GM10266 (cell line): ENCODE measurements at regions not wholly inside any gene's neighbourhood (a gene's known extent, or its start where the extent isn't known, plus 50 kb on each side); places are given as distances from the start of the nearest gene placed in this dataset.

Experiments used
- DNase-seq: peaks from one replicate; pipeline ENCODE4 v3.0.0; 2012; ENCODE audit errors: extremely low spot score
- CTCF ChIP-seq: IDR thresholded peaks from 2 replicates; pipeline ENCODE4 v1.5.1; 2012; ENCODE audit warnings: mild to moderate bottlenecking, low read depth; ENCODE audit not compliant: control insufficient read depth, insufficient read depth; ENCODE audit errors: missing control alignments

GRCh38 chr2:67243919-67244318, 153.2 kb upstream of the ETAA1 start:
- no peak for TF ChIP-seq CTCF
- no peak for DNase-seq

DNA sequence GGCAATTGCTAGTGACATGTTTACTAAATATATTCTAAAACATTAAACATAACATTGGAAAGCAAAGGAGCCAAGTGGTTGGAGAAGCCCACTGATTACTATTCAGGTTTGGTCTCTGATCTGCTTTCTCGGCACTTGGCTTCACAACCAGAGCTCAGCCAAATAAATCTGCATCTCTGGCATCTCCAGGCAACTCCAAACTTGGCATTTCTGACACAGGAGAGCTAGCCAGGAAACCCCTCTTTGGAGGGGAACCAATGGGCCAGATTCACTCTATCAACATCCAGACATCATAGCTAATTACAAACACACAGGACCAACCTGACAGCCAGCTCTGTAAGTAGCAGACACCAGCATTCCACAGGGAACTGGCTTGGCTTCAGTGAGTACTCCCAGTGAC, 150.3 kb upstream of the ETAA1 start:
- TF ChIP-seq CTCF: no peak
- DNase-seq: no peak

DNA sequence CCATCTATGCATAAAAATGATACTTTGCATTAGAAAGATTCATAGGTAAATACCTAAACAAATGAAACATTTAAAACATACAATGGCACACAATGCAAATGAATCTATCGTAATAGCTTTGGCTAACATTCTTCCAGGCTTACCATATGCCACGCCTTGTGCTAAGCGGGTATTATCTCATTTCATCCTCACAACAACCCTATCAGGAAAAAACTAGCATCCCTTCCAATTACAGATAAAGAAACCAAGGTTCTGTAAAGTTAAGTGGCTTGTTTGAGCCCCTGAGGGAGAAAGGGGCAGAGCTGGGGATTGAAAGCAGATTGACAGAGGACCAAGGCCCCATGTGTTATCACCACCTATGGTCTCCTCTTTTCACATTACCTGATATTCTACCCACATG, 145.4 kb upstream of the ETAA1 start:
- no peak for TF ChIP-seq CTCF
- DNase-seq: no peak

GRCh38 chr2:67255933-67256615, 141.1 kb upstream of the ETAA1 start:
- DNase-seq: no peak
- TF ChIP-seq CTCF: no peak

GRCh38 chr2:67256892-67257291, 140.2 kb upstream of the ETAA1 start:
- DNase-seq: no peak
- no peak for TF ChIP-seq CTCF

GRCh38 chr2:67258122-67258521, 139.0 kb upstream of the ETAA1 start:
- no peak for TF ChIP-seq CTCF
- no peak for DNase-seq

DNA sequence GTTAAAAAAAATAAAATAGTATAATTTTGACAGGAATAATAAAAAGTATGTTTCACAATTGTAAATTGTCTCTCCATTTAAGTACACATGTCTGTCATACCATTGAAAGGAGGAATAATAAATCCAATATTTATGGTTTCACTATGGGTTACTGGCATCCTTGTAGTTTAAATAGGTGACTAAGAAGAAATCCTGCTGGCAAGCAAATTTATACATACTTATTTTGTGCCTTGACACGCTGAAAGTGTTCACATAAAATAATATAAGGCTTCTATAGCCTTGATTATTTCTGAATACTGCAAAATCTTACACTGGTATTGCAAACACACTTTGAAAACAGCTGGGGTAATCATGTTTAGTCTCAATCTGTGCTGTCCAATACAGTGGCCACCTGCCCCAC, 138.3 kb upstream of the ETAA1 start:
- TF ChIP-seq CTCF: no peak
- no peak for DNase-seq
